Upper lobe of left lung (tissue), 6 donors: ENCODE measurements at regions not wholly inside any gene's neighbourhood (a gene's known extent, or its start where the extent isn't known, plus 50 kb on each side); places are given as distances from the start of the nearest gene placed in this dataset.

Experiments used
- ATAC-seq, 2 donors: fragments of 200-7000 bp; cut with Tn5 transposase; one replicate each; pipeline ENCODE4 v1.9.1; 2022; ENCODE audit warnings: mild to moderate bottlenecking in 2 of 2, moderate library complexity in 2 of 2; ENCODE audit not compliant: low FRiP score in 2 of 2
- DNase-seq, 2 donors: peaks; one replicate each; pipeline ENCODE4 v3.0.0-alpha.2; 2019 to 2020
- H3K27ac ChIP-seq, 4 donors: fragments of 200-600 bp; sonication (generic); one replicate each; pipeline ENCODE4 v1.5.1; 2016 to 2019
- H3K27me3 ChIP-seq, 4 donors: fragments of 200-600 bp; sonication (generic); one replicate each; pipeline ENCODE4 v1.5.1; 2017 to 2019
- H3K36me3 ChIP-seq, 4 donors: fragments of 200-600 bp; sonication (generic); one replicate each; pipeline ENCODE4 v1.5.1; 2016 to 2019
- H3K4me1 ChIP-seq, 4 donors: fragments of 200-600 bp; sonication (generic); one replicate each; pipeline ENCODE4 v1.5.1; 2018 to 2019
- H3K4me3 ChIP-seq, 4 donors: fragments of 200-600 bp; sonication (generic); one replicate each; pipeline ENCODE4 v1.5.1; 2017 to 2019; ENCODE audit warnings: mild to moderate bottlenecking in 2 of 4, moderate library complexity in 1 of 4
- H3K9me3 ChIP-seq, 4 donors: fragments of 200-600 bp; sonication (generic); one replicate each; pipeline ENCODE4 v1.5.1; 2018 to 2019
- EP300 ChIP-seq, 4 donors: sonication (generic); formaldehyde crosslinking; IDR thresholded peaks; one replicate each; pipeline ENCODE4 v1.5.1; 2017; ENCODE audit warnings: antibody characterized with exemption in 4 of 4, control low read depth in 2 of 4
- POLR2A ChIP-seq, 4 donors: fragments of 450-650 bp; IDR thresholded peaks; one replicate each; pipeline ENCODE4 v1.5.1; 2016 to 2017; ENCODE audit warnings: antibody characterized with exemption in 4 of 4, mild to moderate bottlenecking in 2 of 4
- POLR2AphosphoS5 ChIP-seq, 2 donors: sonication (generic); formaldehyde crosslinking; IDR thresholded peaks; one replicate each; pipeline ENCODE4 v1.5.1; 2017; ENCODE audit warnings: antibody characterized with exemption in 2 of 2
- WGBS, 2 donors: methylation state at CpG; one replicate each; pipeline ENCODE4 v1.1.5; 2017 to 2018; 5-methylcytosine and 5-hydroxymethylcytosine counted together
- TF ChIP-seq, protein P1 (sequence below), 6 experiments: fragments of 450-650 bp in 4 of 6; fragments of 200-600 bp in 2 of 6; sonication (generic) in 2 of 6; IDR thresholded peaks; one replicate each; pipeline ENCODE4 v1.5.1; 2016 to 2019; ENCODE audit warnings: antibody characterized with exemption in 6 of 6
- donor health status: DM: no; HTN: no; CAD: no; lungs with moderate emphysema.
- donor health status: DM: no; HTN: yes; CAD: no; lungs with severe emphysema.

DNA sequence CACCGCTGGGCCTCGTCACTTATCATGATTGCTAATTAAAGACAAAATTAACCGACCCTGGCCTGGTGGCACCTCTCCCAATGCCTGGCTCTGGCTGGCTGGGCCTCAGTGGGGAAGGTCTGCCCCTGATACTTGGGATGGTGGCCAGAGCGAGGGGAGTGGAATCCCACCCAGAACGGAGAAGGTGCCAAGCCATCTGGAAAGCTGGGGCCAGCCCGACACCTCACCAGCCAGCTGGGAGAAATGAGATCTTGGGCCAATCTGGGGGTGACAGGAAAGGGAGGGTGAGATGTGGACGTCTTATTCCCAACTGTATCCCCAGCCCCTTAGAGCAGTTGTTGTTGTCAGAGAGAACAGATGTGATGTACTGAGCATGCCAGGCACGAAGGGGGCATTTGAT, 215.0 kb upstream of the PWP1 start:
- no peak overlapping the region for H3K27ac ChIP-seq
- peaks cover 0 to 8% (median 0%) of the 10 kb centered on the region in 4 donors for H3K4me1 ChIP-seq
- H3K27me3 ChIP-seq: no peaks in the 10 kb centered on the region
- H3K9me3 ChIP-seq: no peaks in the 10 kb centered on the region
- no peak for ATAC-seq
- no peak for TF ChIP-seq EP300 (IDR thresholded peaks at IDR 0.05)
- no peak for TF ChIP-seq POLR2AphosphoS5 (IDR thresholded peaks at IDR 0.05)
- TF ChIP-seq, protein P1, sequence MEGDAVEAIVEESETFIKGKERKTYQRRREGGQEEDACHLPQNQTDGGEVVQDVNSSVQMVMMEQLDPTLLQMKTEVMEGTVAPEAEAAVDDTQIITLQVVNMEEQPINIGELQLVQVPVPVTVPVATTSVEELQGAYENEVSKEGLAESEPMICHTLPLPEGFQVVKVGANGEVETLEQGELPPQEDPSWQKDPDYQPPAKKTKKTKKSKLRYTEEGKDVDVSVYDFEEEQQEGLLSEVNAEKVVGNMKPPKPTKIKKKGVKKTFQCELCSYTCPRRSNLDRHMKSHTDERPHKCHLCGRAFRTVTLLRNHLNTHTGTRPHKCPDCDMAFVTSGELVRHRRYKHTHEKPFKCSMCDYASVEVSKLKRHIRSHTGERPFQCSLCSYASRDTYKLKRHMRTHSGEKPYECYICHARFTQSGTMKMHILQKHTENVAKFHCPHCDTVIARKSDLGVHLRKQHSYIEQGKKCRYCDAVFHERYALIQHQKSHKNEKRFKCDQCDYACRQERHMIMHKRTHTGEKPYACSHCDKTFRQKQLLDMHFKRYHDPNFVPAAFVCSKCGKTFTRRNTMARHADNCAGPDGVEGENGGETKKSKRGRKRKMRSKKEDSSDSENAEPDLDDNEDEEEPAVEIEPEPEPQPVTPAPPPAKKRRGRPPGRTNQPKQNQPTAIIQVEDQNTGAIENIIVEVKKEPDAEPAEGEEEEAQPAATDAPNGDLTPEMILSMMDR (IDR thresholded peaks at IDR 0.05): no peak
- TF ChIP-seq POLR2A (IDR thresholded peaks at IDR 0.05): no peak
- no peaks in the 10 kb centered on the region for H3K36me3 ChIP-seq
- no peak overlapping the region for H3K4me3 ChIP-seq
- DNase-seq: no peak
- 76 to 86% methylated on average over 7 to 8 of the region's 8 CpGs for WGBS, 2 donors

DNA sequence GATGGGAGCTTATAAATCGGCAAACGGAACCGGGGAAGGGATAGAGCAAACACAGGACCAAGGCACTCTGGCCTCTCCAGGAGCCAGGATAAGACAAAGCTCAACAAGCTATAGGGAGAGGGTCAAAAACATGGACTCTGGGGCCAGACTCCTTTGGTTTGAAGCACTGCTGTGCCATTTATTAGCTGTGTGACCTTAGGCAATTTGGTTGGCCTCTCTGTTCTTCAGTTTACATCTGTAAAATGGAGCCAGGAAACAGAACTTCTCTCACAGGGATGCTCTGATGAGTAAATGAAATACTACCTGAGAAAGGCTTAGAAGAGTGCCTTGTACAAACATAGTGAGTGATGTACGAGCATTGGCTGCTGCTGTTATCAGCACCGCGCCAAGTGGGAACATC, 213.3 kb upstream of the PWP1 start:
- WGBS, 2 donors: 70 to 87% methylated on average over 6 of the region's 6 CpGs
- H3K36me3 ChIP-seq: no peaks in the 10 kb centered on the region
- TF ChIP-seq POLR2A (IDR thresholded peaks at IDR 0.05): no peak
- TF ChIP-seq EP300 (IDR thresholded peaks at IDR 0.05): no peak
- TF ChIP-seq, protein P1 (IDR thresholded peaks at IDR 0.05): no peak
- TF ChIP-seq POLR2AphosphoS5 (IDR thresholded peaks at IDR 0.05): no peak
- no peak for ATAC-seq
- peaks cover 0 to 8% (median 0%) of the 10 kb centered on the region in 4 donors for H3K4me1 ChIP-seq
- DNase-seq: no peak
- no peak overlapping the region for H3K4me3 ChIP-seq
- no peaks in the 10 kb centered on the region for H3K27me3 ChIP-seq
- H3K27ac ChIP-seq: no peak overlapping the region
- H3K9me3 ChIP-seq: no peaks in the 10 kb centered on the region

DNA sequence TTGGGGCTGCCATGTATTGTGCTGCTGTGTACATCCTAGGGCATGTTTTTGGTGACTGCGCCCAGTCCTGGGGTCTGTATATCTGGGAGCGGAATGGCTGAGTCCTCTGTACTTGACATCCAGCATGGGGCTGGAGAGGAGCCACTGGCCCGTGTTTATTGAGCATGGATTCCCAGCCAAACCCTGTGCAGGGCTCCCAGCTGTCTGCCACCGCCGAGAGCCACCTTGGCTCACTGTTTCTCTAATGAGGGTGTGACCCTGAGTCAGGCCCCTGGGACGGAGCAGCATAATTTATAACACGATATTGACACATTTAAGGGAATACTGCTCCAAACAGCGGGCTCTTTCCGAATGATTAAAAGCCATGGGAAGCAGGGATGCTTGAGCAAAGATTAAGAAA, 211.5 kb upstream of the PWP1 start:
- ATAC-seq (no peak), DNase-seq (no peak)
- no peaks in the 10 kb centered on the region for H3K9me3 ChIP-seq
- H3K36me3 ChIP-seq: no peaks in the 10 kb centered on the region
- 85 to 86% methylated on average over 8 to 9 of the region's 9 CpGs for WGBS, 2 donors
- H3K4me3 ChIP-seq: no peak overlapping the region
- no peaks in the 10 kb centered on the region for H3K27me3 ChIP-seq
- H3K4me1 ChIP-seq: no peaks in the 10 kb centered on the region
- TF ChIP-seq POLR2A (IDR thresholded peaks at IDR 0.05) (no peak), POLR2AphosphoS5 (IDR thresholded peaks at IDR 0.05) (no peak), EP300 (IDR thresholded peaks at IDR 0.05) (no peak)
- TF ChIP-seq, protein P1 (IDR thresholded peaks at IDR 0.05): no peak
- no peak overlapping the region for H3K27ac ChIP-seq

DNA sequence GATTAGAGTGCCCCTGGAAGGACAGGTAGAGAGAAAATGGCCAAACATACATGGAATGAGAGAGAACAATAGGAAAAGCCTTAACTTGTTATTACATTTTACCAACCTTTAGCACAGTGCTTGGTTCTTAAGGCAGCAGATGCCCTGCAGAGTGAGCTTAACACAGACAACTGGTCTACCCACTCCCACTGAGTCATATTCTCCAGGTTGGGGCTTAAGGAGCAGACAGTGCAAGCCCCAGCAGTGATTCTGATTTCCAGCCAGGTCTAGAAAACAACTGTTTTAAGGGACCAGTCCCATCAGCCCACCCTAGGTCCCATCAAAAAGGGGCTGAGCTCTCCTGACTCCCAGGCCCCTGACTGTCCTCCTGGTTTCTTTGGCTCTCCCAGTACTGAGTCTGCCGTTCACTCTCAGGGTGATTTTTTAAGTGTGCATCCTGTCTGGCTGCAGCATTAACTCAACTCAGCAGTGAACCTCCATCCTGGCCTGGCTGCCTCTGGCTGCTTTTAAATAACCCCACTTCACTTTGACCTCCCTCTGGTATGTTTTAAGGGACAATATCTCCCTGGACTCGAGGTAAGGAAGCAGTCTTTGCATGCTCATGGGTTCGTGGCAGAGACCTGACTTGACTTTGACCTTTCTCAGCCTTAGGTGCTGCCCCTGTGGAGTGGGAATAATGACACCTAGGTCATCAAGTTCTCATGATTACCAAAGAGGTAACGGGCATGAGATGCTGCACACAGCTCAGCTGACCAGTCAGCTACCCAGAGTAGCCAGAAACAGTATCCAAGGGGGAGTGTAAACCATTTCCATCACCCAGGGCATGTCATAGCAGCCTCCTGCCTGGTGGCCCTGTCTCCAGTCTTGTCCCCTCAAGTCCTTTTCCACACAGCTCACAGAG, 210.7 kb upstream of the PWP1 start:
- Histone ChIP-seq H3K9me3 (no peaks in the 10 kb centered on the region), H3K4me1 (no peaks in the 10 kb centered on the region), H3K4me3 (no peak overlapping the region), H3K27me3 (no peaks in the 10 kb centered on the region), H3K27ac (no peak overlapping the region), H3K36me3 (no peaks in the 10 kb centered on the region)
- DNase-seq: no peak
- 40 to 62% methylated on average over 3 to 4 of the region's 4 CpGs for WGBS, 2 donors
- ATAC-seq: no peak
- no peak for TF ChIP-seq EP300 (IDR thresholded peaks at IDR 0.05)
- TF ChIP-seq POLR2AphosphoS5 (IDR thresholded peaks at IDR 0.05): no peak
- no peak for TF ChIP-seq POLR2A (IDR thresholded peaks at IDR 0.05)
- TF ChIP-seq, protein P1 (IDR thresholded peaks at IDR 0.05): no peak

DNA sequence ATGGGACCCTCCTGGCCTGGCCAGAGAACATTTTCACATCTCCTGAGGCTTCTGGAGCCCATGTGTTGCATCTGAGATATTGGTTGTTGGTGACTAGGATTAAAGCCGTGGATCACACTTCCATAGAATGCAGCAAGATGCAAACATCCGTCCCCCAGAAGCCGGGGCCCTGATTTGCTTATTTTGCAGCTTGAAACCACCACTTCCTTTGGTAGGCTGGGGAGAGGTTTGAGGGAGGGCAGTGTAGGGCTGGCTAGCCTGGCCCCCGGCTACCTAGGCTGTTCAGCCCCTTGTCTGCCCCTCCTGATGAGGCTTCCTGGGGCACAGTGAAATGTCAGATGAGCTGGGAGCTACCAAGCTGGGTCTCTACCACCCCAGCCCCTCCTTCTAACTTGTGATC, 209.7 kb upstream of the PWP1 start:
- ATAC-seq (no peak), DNase-seq (no peak)
- no peaks in the 10 kb centered on the region for H3K4me1 ChIP-seq
- TF ChIP-seq, protein P1 (IDR thresholded peaks at IDR 0.05): no peak
- TF ChIP-seq EP300 (IDR thresholded peaks at IDR 0.05) (no peak), POLR2A (IDR thresholded peaks at IDR 0.05) (no peak), POLR2AphosphoS5 (IDR thresholded peaks at IDR 0.05) (no peak)
- no peak overlapping the region for H3K4me3 ChIP-seq
- H3K27ac ChIP-seq: no peak overlapping the region
- H3K27me3 ChIP-seq: no peaks in the 10 kb centered on the region
- WGBS, 2 donors: 49% methylated on average over 4 of the region's 4 CpGs; no CpG with 5 or more reads in 1 of the 2 donors
- H3K9me3 ChIP-seq: no peaks in the 10 kb centered on the region
- no peaks in the 10 kb centered on the region for H3K36me3 ChIP-seq
